ENCODE measurements at regions not wholly inside any gene's neighbourhood (a gene's known extent, or its start where the extent isn't known, plus 50 kb on each side); places are given as distances from the start of the nearest gene placed in this dataset.

DNA sequence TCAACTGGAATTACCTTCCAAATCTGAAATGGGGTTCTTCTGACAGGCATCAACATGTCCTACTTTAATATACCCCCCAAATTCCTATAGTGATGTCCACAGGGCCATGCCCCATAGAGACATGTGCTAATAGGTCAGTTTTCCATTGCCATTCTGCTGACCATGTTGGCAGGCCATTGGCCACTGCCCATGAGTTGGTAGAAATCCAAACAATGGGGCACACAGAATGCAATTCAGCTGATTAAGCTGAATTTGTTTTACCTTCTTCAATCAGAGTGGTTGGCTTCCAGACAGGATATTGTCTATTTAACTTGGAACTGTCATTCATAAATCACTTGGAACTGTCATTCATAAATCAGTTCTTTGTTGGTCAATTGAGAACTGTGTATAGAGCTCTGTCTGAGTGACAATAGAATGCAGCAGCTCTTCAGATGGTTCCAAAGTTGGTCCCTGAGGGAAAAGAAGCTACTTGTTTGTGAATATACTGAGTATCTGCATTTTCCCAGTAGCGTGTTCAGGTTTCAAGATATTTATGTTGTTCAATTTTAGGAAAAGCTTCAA, 336.9 kb downstream of the DRD1 start:
- no peak overlapping the region for H3K4me3 Mint-ChIP-seq (ENCODE audit: unreplicated experiment)
- H3K36me3 Mint-ChIP-seq (ENCODE audit: insufficient read depth, unreplicated experiment): no peaks in the 10 kb centered on the region
- TF ChIP-seq CTCF (IDR thresholded peaks at IDR 0.05; ENCODE audit: insufficient read depth in 1 of 2, low read depth in 1 of 2, low read length in 1 of 2, severe bottlenecking in 1 of 2, unreplicated experiment in 1 of 2): no peak

GRCh38 chr5:175104677-175105076, 339.3 kb downstream of the DRD1 start:
- POLR2A ChIA-PET: no interaction called here
- CTCF ChIA-PET: no interaction called here

More for the DNA sequence above, 336.9 kb downstream of the DRD1 start:
- BruUV-seq (replicated peaks): no TSS peak
- DNase-seq: no peak
- Histone ChIP-seq H3K4me3 (ENCODE audit: low read depth, low read length) (no peak overlapping the region), H3K9me3 (no peaks in the 10 kb centered on the region; the same call in none of the 2 replicates), H3K27me3 (replicated peaks; ENCODE audit: control insufficient read depth, insufficient read depth, low read length) (no peaks in the 10 kb centered on the region), H3K4me1 (no peaks in the 10 kb centered on the region), H3K36me3 (ENCODE audit: control insufficient read depth, insufficient read depth, low read length) (no peaks in the 10 kb centered on the region)
- H3K27me3 Mint-ChIP-seq (ENCODE audit: insufficient read depth, unreplicated experiment): peaks cover 8% of the 10 kb centered on the region
- ChIA-PET POLR2A (no interaction called here), CTCF (no interaction called here)
- intact Hi-C loops (cut with micrococcal nuclease; ENCODE audit: unreplicated experiment): no loop called here
- H3K4me1 Mint-ChIP-seq (ENCODE audit: low read depth, unreplicated experiment): no peaks in the 10 kb centered on the region
- no peak overlapping the region for H3K27ac Mint-ChIP-seq (ENCODE audit: unreplicated experiment)
- H3K9me3 Mint-ChIP-seq (ENCODE audit: unreplicated experiment): peaks cover 18% of the 10 kb centered on the region

DNA sequence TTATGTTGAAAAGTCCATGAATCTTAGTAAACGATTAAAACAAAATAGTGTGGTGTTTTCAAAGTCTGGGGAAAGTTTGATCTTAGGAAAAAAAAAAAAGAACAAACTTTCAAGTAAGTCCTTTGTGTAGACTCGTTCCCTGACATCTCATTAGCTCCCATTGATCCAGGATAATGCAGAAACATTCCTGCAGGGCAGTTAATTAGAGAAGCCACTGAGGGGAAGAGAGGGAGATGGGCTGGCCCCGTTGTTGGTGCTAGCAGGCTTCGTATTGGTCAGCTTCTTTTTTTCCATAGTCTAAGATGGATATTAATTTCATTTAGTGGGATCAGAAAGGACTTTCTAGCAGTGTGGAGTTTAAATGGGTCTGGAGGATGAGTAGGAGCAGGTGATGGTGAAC, 340.2 kb downstream of the DRD1 start:
- Histone ChIP-seq H3K9me3 (no peaks in the 10 kb centered on the region), H3K36me3 (ENCODE audit: control insufficient read depth, insufficient read depth, low read length) (no peaks in the 10 kb centered on the region), H3K4me1 (no peaks in the 10 kb centered on the region), H3K27me3 (replicated peaks; ENCODE audit: control insufficient read depth, insufficient read depth, low read length) (no peaks in the 10 kb centered on the region), H3K4me3 (ENCODE audit: low read depth, low read length) (no peak overlapping the region)
- peaks cover 10% of the 10 kb centered on the region for H3K27me3 Mint-ChIP-seq (ENCODE audit: insufficient read depth, unreplicated experiment)
- H3K4me1 Mint-ChIP-seq (ENCODE audit: low read depth, unreplicated experiment): no peaks in the 10 kb centered on the region
- H3K27ac Mint-ChIP-seq (ENCODE audit: unreplicated experiment): no peak overlapping the region
- no peak overlapping the region for H3K4me3 Mint-ChIP-seq (ENCODE audit: unreplicated experiment)
- POLR2A ChIA-PET: no interaction called here
- no TSS peak for BruUV-seq (replicated peaks)
- H3K36me3 Mint-ChIP-seq (ENCODE audit: insufficient read depth, unreplicated experiment): no peaks in the 10 kb centered on the region
- DNase-seq: no peak
- H3K9me3 Mint-ChIP-seq (ENCODE audit: unreplicated experiment): peaks cover 11% of the 10 kb centered on the region
- intact Hi-C loops (cut with micrococcal nuclease; ENCODE audit: unreplicated experiment): no loop called here
- CTCF ChIA-PET: no interaction called here
- no peak for TF ChIP-seq CTCF (IDR thresholded peaks at IDR 0.05; ENCODE audit: insufficient read depth in 1 of 2, low read depth in 1 of 2, low read length in 1 of 2, severe bottlenecking in 1 of 2, unreplicated experiment in 1 of 2)

More at GRCh38 chr5:175104677-175105076, 339.3 kb downstream of the DRD1 start:
- DNase-seq: no peak
- no peaks in the 10 kb centered on the region for H3K4me1 ChIP-seq
- H3K27me3 ChIP-seq (replicated peaks; ENCODE audit: control insufficient read depth, insufficient read depth, low read length): no peaks in the 10 kb centered on the region
- H3K9me3 Mint-ChIP-seq (ENCODE audit: unreplicated experiment): peaks cover 18% of the 10 kb centered on the region
- peaks cover 8% of the 10 kb centered on the region for H3K27me3 Mint-ChIP-seq (ENCODE audit: insufficient read depth, unreplicated experiment)
- no peak for TF ChIP-seq CTCF (IDR thresholded peaks at IDR 0.05; ENCODE audit: insufficient read depth in 1 of 2, low read depth in 1 of 2, low read length in 1 of 2, severe bottlenecking in 1 of 2, unreplicated experiment in 1 of 2)
- intact Hi-C loops (cut with micrococcal nuclease; ENCODE audit: unreplicated experiment): no loop called here
- H3K4me1 Mint-ChIP-seq (ENCODE audit: low read depth, unreplicated experiment): no peaks in the 10 kb centered on the region
- H3K36me3 ChIP-seq (ENCODE audit: control insufficient read depth, insufficient read depth, low read length): no peaks in the 10 kb centered on the region
- no peak overlapping the region for H3K4me3 Mint-ChIP-seq (ENCODE audit: unreplicated experiment)
- BruUV-seq (replicated peaks): no TSS peak
- no peak overlapping the region for H3K27ac Mint-ChIP-seq (ENCODE audit: unreplicated experiment)
- no peak overlapping the region for H3K4me3 ChIP-seq (ENCODE audit: low read depth, low read length)
- no peaks in the 10 kb centered on the region; the same call in 1 of the 2 replicates for H3K9me3 ChIP-seq
- no peaks in the 10 kb centered on the region for H3K36me3 Mint-ChIP-seq (ENCODE audit: insufficient read depth, unreplicated experiment)
